ENCODE measurements at regions not wholly inside any gene's neighbourhood (a gene's known extent, or its start where the extent isn't known, plus 50 kb on each side); places are given as distances from the start of the nearest gene placed in this dataset.

- no peaks in the 10 kb centered on the region for H3K9me3 ChIP-seq (ENCODE audit: low read depth, low read length)
- H4K20me1 ChIP-seq (ENCODE audit: insufficient read depth, low read length): no peaks in the 10 kb centered on the region
- no peak overlapping the region for H3K4me2 ChIP-seq (ENCODE audit: insufficient read depth, low read length)
- TF ChIP-seq CTCF (IDR thresholded peaks at IDR 0.05; ENCODE audit: extremely low read depth, low read depth, low read length): no peak
- no peak overlapping the region for H3K27ac ChIP-seq (ENCODE audit: low read depth, low read length)
- peaks cover 5% of the 10 kb centered on the region for H3K4me1 ChIP-seq (ENCODE audit: insufficient read depth, low read length)
- H2AFZ ChIP-seq (ENCODE audit: low read length): no peak overlapping the region
- H3K36me3 ChIP-seq (ENCODE audit: insufficient read depth, low read length): no peaks in the 10 kb centered on the region
- peaks cover 6% of the 10 kb centered on the region for H3K27me3 ChIP-seq (ENCODE audit: insufficient read depth, low read length)
- H3K79me2 ChIP-seq (ENCODE audit: insufficient read depth, low read length): no peaks in the 10 kb centered on the region
- no peak overlapping the region for H3K4me3 ChIP-seq (ENCODE audit: insufficient read depth, low read length)
- no peak for DNase-seq (ENCODE audit: insufficient read length, low spot score, missing footprints)
Measured at GRCh38 chr2:121004359-121004758, 268.7 kb downstream of the GLI2 start.

GRCh38 chr2:121004950-121005349, 269.3 kb downstream of the GLI2 start:
- Histone ChIP-seq H3K27me3 (ENCODE audit: insufficient read depth, low read length) (peaks cover 8% of the 10 kb centered on the region), H4K20me1 (ENCODE audit: insufficient read depth, low read length) (no peaks in the 10 kb centered on the region), H3K36me3 (ENCODE audit: insufficient read depth, low read length) (no peaks in the 10 kb centered on the region), H3K4me2 (ENCODE audit: insufficient read depth, low read length) (no peak overlapping the region), H3K4me3 (ENCODE audit: insufficient read depth, low read length) (no peak overlapping the region), H3K79me2 (ENCODE audit: insufficient read depth, low read length) (no peaks in the 10 kb centered on the region), H3K9me3 (ENCODE audit: low read depth, low read length) (no peaks in the 10 kb centered on the region), H3K27ac (ENCODE audit: low read depth, low read length) (no peak overlapping the region), H2AFZ (ENCODE audit: low read length) (no peak overlapping the region), H3K4me1 (ENCODE audit: insufficient read depth, low read length) (peaks cover 5% of the 10 kb centered on the region)
- DNase-seq (ENCODE audit: insufficient read length, low spot score, missing footprints): no peak
- no peak for TF ChIP-seq CTCF (IDR thresholded peaks at IDR 0.05; ENCODE audit: extremely low read depth, low read depth, low read length)

- Histone ChIP-seq H3K36me3 (ENCODE audit: insufficient read depth, low read length) (no peaks in the 10 kb centered on the region), H3K27ac (ENCODE audit: low read depth, low read length) (no peak overlapping the region), H3K4me1 (ENCODE audit: insufficient read depth, low read length) (peaks cover 5% of the 10 kb centered on the region), H3K9me3 (ENCODE audit: low read depth, low read length) (no peaks in the 10 kb centered on the region), H3K79me2 (ENCODE audit: insufficient read depth, low read length) (no peaks in the 10 kb centered on the region), H4K20me1 (ENCODE audit: insufficient read depth, low read length) (no peaks in the 10 kb centered on the region), H2AFZ (ENCODE audit: low read length) (no peak overlapping the region), H3K4me2 (ENCODE audit: insufficient read depth, low read length) (no peak overlapping the region), H3K27me3 (ENCODE audit: insufficient read depth, low read length) (peaks cover 8% of the 10 kb centered on the region), H3K4me3 (ENCODE audit: insufficient read depth, low read length) (no peak overlapping the region)
- no peak for TF ChIP-seq CTCF (IDR thresholded peaks at IDR 0.05; ENCODE audit: extremely low read depth, low read depth, low read length)
- DNase-seq (ENCODE audit: insufficient read length, low spot score, missing footprints): no peak
Measured at GRCh38 chr2:121005453-121005852, 269.8 kb downstream of the GLI2 start.

- Histone ChIP-seq H3K4me2 (ENCODE audit: insufficient read depth, low read length) (no peak overlapping the region), H3K4me3 (ENCODE audit: insufficient read depth, low read length) (no peak overlapping the region), H3K36me3 (ENCODE audit: insufficient read depth, low read length) (no peaks in the 10 kb centered on the region), H3K79me2 (ENCODE audit: insufficient read depth, low read length) (no peaks in the 10 kb centered on the region), H3K27ac (ENCODE audit: low read depth, low read length) (no peak overlapping the region), H3K27me3 (ENCODE audit: insufficient read depth, low read length) (peaks cover 8% of the 10 kb centered on the region), H2AFZ (ENCODE audit: low read length) (no peak overlapping the region), H4K20me1 (ENCODE audit: insufficient read depth, low read length) (no peaks in the 10 kb centered on the region), H3K4me1 (ENCODE audit: insufficient read depth, low read length) (peaks cover 5% of the 10 kb centered on the region), H3K9me3 (ENCODE audit: low read depth, low read length) (no peaks in the 10 kb centered on the region)
- no peak for TF ChIP-seq CTCF (IDR thresholded peaks at IDR 0.05; ENCODE audit: extremely low read depth, low read depth, low read length)
- DNase-seq (ENCODE audit: insufficient read length, low spot score, missing footprints): no peak
Measured at GRCh38 chr2:121006743-121007489, 271.2 kb downstream of the GLI2 start.

All from osteoblast (primary cell).